GM21786 (cell line): ENCODE measurements at regions not wholly inside any gene's neighbourhood (a gene's known extent, or its start where the extent isn't known, plus 50 kb on each side); places are given as distances from the start of the nearest gene placed in this dataset.
"Not testable (repeated sequence)": the region's sequence is repeated elsewhere in the genome, so short reads cannot be mapped to it uniquely, and the experiment has no call there.

ENCODE experiments used
- ATAC-seq: cut with Tn5 transposase; IDR thresholded peaks from one replicate; pipeline ENCODE4 v1.9.1; 2021; ENCODE audit not compliant: unreplicated experiment

DNA sequence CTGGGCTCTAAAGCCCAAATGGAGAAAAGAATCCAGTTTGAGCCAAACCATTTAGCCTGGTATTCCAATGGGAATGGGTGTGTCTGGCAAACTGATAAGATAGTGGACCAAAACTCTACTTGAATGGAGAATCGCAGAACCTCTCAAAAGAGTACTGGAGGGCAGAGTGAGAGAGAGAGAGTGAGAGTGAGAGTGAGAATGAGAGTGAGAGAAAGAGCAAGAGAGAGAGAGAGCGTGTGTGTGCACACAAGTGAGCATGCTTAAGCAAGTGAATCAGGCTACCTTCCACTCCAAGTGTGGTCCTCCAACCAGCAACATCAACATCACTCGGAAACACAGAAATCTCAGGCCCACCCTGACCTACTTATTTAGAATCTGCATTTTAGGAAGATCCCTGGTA is 58.8 kb downstream of the UQCRFS1 start:
- ATAC-seq = no peak

DNA sequence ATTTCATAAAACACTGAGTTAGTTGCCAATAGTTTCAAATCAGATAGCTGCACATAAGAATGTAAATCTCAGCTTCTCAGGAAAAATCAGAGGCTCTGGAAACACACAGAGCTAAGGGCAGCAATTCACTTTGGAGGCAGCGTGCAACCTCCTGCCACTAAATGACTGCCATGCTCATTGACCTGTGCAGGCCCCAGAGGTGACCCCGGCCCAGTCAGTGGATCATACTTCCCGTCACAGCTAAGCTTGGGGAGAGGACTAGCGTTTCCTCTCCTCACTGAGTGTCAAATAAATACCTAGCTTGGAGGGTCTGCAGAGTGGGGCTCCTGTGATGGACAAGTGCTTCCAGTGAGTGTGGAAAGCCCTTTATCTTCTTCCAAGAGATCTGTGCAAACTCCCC is 67.2 kb downstream of the UQCRFS1 start:
- ATAC-seq = no peak

DNA sequence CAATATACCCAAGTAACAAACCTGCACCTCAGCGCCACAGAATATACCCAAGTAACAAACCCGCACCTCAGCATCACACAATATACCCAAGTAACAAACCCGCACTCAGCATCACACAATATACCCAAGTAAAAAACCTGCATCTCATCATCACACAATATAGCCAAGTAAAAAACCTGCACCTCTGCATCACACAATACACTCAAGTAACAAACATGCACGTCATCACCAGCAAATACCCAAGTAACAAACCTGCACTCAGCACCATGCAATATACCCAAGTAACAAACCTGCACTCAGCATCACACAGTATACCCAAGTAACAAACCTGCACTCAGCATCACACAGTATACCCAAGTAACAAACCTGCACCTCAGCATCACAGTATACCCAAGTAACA is 69.8 kb downstream of the UQCRFS1 start:
- no peak for ATAC-seq

DNA sequence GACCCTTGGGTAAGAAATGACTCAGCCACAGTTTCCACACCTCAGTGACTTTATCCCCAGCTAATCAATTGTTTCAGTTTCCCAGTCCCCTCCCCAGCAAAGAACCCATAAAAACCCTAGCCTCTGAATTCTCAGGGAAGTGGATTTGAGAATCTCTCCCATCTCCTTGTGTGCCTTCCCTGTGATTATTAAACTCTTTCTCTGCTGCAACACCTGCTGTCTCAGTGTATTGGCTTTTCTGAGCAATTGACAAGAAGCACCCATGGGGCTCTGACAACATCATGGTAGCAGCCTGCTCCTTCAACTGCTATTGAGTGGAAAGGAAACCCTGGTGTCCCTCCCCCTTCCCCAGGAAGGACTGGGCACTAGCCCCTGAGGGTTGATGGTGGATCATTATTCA is 73.7 kb downstream of the UQCRFS1 start:
- ATAC-seq = no peak

DNA sequence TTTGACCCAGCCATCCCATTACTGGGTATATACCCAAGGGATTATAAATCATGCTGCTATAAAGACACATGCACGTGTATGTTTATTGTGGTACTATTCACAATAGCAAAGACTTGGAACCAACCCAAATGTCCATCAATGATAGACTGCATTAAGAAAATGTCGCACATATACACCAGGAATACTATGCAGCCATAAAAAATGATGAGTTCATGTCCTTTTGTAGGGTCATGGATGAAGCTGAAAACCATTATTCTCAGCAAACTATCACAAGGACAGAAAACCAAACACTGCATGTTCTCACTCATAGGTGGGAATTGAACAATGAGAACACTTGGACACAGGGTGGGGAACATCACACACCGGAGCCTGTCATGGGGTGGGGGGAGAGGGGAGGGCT is 74.7 kb downstream of the UQCRFS1 start:
- not testable (repeated sequence) for ATAC-seq

DNA sequence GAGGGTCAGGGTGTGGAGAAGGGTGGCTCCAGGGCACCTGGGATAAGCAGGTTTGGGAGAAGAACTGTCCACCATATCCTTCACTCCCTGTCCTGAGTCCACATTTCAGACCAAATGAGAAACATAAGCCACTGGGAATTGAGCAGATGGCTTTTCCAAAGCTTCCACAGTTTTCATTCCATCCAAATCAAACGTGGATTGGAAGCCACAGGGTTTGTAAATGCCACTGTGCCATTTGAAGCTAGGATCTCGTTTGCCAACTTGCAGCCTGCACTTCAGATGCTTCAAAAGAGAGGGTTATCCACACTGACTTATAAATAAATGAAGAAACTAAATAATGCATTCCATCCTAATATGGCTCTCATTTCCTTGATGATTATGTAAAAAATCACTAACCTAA is 81.5 kb downstream of the UQCRFS1 start:
- no peak for ATAC-seq

DNA sequence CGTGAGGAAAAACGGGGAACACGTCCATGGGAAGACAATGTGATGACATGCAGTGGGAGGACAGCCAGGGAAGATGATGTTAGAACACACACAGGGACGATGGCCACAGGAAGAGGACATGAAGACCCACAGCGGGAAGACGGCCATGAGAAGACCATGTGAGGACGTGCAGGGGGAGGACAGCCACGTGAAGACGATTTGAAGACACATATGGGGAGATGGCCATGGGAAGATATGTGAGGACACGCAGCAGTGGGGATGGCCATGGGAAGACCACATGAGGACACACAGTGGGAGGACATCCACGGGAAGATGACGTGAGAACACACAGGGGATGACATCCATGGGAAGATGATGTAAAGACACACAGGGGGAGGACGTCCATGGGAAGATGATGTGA is 83.8 kb downstream of the UQCRFS1 start:
- ATAC-seq = no peak

DNA sequence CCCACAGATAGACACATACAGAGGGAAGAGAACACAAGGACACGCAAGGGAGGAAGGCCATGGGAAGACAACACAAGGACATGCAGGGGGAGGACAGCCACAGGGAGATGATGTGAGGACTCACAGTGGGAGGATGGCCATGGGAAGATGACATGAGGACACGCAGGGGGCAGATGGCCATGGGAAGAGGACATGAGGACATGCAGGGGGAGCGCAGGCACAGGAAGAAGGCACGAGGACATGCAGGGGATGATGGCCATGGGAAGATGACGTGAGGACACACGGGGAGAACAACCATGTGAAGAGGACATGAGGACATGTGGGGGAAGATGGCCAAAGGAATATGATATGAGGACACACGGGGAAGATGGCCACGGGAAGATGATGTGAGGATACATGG is 84.7 kb downstream of the UQCRFS1 start:
- no peak for ATAC-seq

DNA sequence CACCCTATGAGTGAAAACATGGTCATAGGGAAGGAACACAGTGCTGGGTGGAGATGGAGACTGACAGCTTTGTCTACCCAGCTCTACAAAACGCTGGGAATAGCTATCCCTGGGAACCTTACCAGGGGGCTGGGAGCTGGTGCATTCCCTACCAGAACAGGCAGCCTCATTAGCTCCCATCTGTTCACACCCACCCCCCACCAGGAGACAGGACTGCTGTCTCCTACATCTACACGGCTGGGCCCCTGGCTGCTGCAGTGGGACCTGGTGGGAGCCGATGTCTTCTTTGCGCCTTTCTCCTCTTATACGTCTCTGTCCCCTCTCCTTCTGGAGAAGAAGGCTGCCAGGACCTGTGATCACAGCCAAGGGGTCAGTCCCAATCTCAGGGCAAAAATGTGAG is 90.8 kb downstream of the UQCRFS1 start:
- ATAC-seq = no peak

DNA sequence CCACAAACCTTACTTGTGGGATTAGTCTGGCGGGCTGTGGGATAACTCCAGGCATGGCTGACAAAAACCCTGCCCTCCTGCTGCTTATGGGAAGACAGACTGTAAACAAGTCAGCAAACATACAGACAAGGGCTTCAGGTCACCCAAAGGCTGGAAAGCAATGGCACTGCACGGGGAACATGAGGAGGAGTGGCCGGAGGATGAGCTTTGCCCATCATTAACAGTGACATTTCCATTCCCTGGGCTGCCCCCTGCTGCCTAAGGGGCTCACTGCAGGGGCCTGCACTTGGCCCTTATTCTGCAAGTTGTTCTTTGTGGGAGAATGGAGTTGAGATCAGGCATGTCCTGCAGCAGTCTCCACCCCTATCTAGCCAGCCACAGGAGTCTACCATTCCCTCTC is 91.3 kb downstream of the UQCRFS1 start:
- ATAC-seq = no peak

DNA sequence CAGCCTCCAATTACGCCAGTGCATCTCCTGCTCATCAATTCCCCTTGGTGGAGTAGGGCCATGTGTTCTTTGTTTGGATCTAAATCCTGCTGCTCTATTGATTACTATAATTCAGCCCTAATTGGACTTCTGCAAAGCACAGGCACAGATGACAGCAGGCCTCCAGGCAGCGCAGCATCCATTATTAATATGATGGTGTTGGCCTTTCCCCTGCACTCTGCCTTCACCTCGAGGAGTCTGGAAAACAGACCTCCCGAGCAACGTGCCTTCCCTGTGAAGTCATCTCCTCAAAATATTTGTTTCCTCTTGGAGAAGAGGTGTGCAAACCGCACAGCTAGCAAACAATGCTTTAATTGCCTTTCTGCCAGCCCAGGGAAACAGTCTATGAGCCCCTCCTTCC is 92.5 kb downstream of the UQCRFS1 start:
- ATAC-seq = no peak

DNA sequence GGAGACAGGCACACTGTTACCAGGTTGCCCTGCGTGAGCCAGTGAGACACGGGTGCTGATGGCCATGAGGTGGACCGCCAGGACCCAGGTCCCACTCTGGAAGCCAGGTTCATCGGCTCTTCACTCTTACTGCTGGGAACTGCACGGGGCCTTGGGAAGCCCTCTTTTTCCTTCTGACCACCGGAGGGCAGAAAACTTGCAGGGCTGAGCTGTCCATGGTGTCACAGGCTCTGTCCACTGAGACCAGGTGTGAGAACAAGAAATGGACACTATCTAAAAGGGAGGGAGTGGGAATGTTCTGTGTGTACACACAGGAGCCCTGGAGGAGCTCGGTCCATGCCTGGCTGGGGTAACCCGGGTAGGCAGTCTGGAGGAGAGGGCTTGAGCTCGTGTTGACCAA is 93.4 kb downstream of the UQCRFS1 start:
- no peak for ATAC-seq

DNA sequence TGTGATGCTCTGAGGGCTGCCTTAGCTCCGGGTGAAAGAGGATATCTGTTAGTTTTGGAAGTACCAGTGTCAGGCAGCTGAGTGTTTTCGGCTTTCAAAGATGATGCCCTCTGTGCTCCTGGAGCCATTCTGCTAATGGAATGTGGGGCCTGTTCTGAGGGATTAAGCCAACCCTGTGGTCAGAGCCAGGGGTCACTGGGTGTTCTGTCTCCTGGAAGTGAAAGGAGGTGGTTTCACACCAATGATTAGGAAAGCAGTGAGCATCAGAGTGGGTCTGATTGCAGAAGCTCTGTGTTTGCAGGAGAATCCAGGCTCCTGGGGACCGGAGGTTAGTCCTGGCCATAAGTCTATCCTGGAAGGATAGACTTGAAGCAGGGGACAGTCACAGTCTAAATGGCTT is 94.6 kb downstream of the UQCRFS1 start:
- ATAC-seq = no peak

DNA sequence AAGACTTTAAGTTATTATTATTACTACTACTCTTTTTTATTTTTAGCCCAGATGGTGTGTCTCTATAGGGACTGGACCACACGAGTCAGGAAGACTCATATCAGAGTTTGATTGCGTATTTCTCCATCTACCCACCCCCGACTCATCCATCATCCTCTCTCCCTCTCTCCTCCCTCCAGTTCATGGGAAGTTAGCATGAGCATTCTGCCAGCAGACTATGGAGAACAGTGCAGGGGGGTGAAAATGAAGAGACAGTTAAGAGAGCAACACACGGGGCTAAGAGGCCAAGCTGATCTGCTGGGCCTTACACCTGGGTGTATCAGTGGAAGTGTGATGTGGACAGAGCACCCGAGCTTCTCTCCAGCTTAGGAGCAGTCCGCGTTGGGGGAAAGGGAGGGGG is 95.0 kb downstream of the UQCRFS1 start:
- no peak for ATAC-seq

DNA sequence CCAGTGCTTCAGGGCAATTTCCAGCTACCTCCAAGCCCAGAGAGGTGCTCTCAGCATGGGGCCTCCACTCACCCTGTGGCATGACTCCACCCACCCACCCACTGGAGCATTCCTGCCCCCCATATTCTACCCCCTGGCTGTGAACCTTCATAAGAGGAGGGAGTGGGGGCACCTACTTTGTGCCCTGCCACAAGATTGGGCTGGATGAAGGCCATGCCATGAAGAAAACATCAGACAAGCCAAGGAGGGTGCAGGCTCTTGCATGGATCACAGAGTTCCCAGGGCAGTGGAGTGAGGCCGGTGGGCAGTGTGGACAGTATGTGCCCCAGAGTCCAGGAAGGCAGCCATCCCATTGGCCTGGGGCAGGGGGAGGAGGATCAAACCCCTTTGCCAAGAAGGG is 97.8 kb downstream of the UQCRFS1 start:
- ATAC-seq = no peak

DNA sequence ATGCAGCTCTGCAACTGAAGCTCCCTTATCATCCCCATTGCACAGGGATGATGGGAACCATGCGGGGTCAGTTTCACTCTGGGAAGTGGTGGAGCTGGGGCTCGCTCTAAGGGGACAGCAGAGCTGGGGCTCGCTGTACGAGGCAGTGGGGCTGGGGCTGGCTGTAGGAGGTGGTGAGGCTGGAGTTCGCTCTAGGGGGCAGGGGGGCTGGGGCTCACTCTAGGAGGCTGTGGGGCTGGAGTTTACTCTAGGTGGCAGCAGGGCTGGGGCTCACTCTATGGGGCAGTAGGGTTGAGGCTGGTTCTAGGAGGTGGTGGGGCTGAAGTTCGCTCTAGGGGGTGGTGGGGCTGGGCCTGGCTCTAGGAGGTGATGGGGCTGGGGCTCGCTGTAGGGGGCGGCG is 99.1 kb downstream of the UQCRFS1 start:
- ATAC-seq = no peak

DNA sequence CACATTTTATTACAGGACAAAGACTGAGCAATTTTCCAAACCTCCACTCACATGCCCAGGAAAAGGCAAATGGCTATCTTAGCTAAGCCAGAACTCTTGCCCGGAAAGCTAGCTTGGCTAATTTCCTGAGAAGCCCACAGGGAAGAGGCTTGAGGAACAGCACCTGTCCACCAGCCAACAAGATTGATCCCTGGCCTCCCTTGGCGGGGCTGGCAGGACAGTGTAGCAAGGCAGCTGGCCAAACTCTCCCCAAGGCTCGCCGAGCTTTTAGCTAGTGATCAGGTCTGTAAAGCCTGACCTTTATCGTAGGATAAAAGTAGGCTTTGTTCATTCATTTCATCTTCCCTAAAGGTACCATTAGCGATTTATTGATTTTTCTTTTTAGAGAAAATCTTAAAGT is 101.4 kb downstream of the UQCRFS1 start:
- no peak for ATAC-seq

DNA sequence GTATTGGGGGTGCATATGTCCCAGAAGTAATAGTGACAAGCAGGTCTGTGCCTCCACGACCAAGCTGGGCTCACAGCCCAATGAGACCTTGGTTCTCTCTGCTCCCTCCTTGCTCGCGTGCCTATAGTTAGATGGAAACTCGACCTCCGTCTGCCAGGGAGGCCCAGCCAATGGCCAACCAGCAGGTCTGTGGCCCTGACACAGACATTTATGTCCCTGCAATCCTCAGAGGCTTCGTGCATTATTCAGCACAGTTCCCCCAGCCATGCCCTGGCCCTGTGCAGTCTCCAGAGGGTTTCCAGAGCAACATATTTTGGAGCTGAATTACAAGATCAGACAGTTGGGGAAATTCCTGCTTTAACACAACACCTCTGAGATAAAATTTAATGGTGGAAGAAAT is 105.1 kb downstream of the UQCRFS1 start:
- no peak for ATAC-seq

DNA sequence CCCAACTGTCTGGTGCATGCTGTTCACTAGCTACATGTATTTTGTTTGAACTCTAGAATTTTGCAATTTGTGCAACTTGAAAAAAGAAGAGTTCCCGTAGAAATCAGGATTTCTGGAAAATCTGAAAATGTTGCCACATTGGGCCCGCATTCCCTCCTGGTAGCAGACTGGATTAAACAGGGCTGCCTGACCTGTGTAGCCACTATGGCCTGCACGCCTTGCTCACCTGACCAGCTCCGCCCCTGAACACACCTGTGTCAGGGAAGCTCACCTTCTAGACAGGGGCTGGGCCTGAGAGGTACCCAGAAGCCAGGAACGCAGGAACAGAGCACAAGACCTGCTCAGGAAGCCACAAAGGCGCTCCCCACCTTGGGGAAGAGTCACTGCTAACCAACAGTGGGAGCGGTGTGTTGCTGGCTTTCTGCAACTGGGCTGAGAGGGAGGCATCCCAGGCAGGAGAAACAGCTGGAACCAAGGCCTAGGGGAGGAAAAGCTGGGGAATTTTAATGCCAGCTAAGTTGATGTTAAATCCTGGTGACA is 106.5 kb downstream of the UQCRFS1 start:
- ATAC-seq = no peak

DNA sequence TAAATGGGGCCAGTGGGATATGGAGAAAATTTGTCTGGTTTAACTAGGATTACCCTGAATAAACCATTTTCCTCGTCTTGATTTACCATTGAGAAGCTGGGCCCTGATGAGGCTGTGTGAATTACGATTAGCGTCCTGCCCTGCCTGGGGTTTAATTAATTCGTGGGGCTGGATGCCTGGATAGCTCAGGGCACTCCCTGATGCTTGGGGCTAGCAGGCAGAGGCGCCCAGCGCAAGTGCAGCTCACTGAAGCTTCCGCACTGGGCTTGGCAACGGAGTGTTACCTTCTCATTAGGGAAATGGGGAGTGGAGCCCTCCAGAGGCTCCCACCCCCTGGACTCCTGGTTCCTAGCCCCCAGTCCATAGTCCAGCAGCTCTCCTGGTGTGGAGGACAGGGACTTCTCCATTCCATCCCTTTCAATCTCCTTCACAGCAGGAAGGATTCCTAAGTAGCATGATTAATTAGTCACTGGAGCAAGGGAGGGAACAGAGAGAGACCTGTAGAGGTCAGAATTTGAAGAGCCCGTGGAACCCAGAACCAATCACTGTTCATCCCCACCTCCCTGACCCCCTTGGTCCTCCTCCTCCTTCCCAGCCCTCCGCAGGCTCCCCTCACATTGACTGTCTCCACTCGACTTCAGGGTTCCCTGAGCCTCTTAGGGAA is 107.2 kb downstream of the UQCRFS1 start:
- ATAC-seq = no peak

DNA sequence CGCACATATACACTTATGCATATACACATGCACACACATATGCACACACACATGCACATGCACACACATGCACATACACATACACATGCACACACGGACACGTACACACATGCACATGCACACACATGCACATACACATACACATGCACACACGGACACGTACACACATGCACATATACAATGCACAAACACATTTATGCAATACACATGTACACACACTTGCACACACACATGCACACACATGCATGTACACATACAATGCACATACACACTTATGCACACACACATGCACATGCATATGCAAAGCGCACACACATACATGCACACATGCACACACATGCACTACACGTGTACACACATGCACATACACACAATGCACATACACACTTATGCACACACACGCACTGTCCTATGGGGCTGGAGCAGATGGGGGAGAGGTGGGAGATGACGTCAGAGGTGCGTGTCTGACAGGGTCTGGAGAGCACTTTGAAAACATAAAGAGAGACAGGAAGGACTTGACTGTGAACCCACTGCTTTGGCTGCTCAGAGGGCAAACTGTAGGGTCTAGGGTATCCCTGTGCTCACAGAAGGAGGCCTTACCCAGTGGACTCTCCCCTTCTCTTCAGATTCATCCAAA is 108.2 kb downstream of the UQCRFS1 start:
- ATAC-seq = no peak

DNA sequence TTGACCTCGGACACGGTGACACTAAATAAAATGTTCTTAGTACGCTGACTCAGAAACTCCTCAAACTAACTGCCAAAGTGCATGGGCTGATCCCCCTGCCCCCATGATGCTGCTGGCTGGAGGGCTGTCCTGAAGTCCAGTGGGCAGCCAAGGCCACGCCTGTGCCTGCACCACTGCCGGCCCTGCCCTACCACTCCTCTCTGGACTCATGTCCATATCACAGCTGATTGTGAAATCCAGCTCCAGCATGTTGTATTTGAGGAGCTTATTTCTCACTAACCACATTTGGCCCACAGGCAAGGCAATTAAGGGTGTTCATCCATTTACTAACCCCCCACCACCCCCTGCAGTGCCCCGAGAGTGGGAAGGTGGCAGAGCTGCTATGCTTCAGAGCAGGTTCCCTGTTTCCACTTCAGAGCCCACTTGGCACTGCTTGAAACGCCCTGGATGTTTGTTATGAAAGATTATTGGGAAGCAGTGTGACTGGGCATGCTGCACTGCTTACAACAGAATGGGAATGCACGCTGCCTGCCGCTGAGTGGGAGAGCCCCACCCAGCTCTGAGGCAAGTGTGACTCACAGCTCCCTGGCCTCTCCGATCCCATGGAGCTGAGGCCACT is 114.0 kb downstream of the UQCRFS1 start:
- ATAC-seq = no peak
